SK-N-SH (cell line): ENCODE measurements at regions not wholly inside any gene's neighbourhood (a gene's known extent, or its start where the extent isn't known, plus 50 kb on each side); places are given as distances from the start of the nearest gene placed in this dataset.

ENCODE experiments used
- CTCF ChIA-PET: fragments of 300-600, 350-600 bp; formaldehyde crosslinking; extraction: SDS; loops from one replicate; lab custom pipeline; 2021; lab: Yijun Ruan, JAX
- POLR2A ChIA-PET: fragments of 350-600 bp; sonication (Branson Sonifier 250); formaldehyde crosslinking; extraction: SDS; loops from one replicate; lab custom pipeline; 2020; ENCODE audit warnings: antibody characterized with exemption, inconsistent platforms; lab: Yijun Ruan, JAX
- DNase-seq: peaks from one replicate; pipeline ENCODE4 v3.0.0; 2012
- H2AFZ ChIP-seq: fragments of 200-600 bp; sonication (generic); 2 replicates; pipeline ENCODE4 v1.8.1; 2016; ENCODE audit warnings: antibody characterized with exemption, mild to moderate bottlenecking, low read depth
- H3F3A ChIP-seq: fragments of 200-600 bp; sonication (generic); replicated peaks from 2 replicates; pipeline ENCODE3; 2016; ENCODE audit warnings: antibody characterized with exemption, mild to moderate bottlenecking; ENCODE audit not compliant: insufficient read depth
- H3K27ac ChIP-seq, 2 experiments: fragments of 200-500 bp in 1 of 2; fragments of 200-600 bp in 1 of 2; sonication (Bioruptor generic) in 1 of 2; sonication (generic), shearing (Covaris generic) in 1 of 2; 2 replicates each; pipeline versions ENCODE4 v1.5.1 to v1.6.1; 2014 to 2016; ENCODE audit warnings: low read depth in 2 of 2, inconsistent platforms in 1 of 2, low read length in 1 of 2, mild to moderate bottlenecking in 1 of 2, mixed read lengths in 1 of 2
- H3K27me3 ChIP-seq: fragments of 200-600 bp; sonication (generic), shearing (Covaris generic); 2 replicates; pipeline ENCODE4 v1.6.1; 2016; ENCODE audit warnings: mixed run types; ENCODE audit not compliant: insufficient read depth
- H3K36me3 ChIP-seq, 2 experiments: fragments of 200-500 bp in 1 of 2; fragments of 200-600 bp in 1 of 2; sonication (Bioruptor generic) in 1 of 2; sonication (generic) in 1 of 2; replicated peaks in 1 of 2; 2 replicates each; pipeline versions ENCODE3 to v1.5.1; 2014 to 2016; ENCODE audit warnings: low read length in 1 of 2, mild to moderate bottlenecking in 1 of 2; ENCODE audit not compliant: insufficient read depth in 2 of 2, control insufficient read depth in 1 of 2
- H3K4me1 ChIP-seq, 2 experiments: fragments of 200-500 bp in 1 of 2; fragments of 200-600 bp in 1 of 2; sonication (Bioruptor generic) in 1 of 2; sonication (generic), shearing (Covaris generic) in 1 of 2; 2 replicates each; pipeline versions ENCODE4 v1.5.1 to v1.6.1; 2014 to 2016; ENCODE audit warnings: low read depth in 1 of 2, low read length in 1 of 2, mixed run types in 1 of 2; ENCODE audit not compliant: insufficient read depth in 2 of 2, control insufficient read depth in 1 of 2
- H3K4me2 ChIP-seq: fragments of 200-600 bp; sonication (generic), shearing (Covaris generic); 2 replicates; pipeline ENCODE4 v1.6.1; 2017; ENCODE audit warnings: mixed run types
- H3K4me3 ChIP-seq, 2 experiments: fragments of 200-500 bp in 1 of 2; fragments of 200-600 bp in 1 of 2; sonication (Bioruptor generic) in 1 of 2; sonication (generic), shearing (Covaris generic) in 1 of 2; 2 replicates each; pipeline versions ENCODE4 v1.5.1 to v1.8.1; 2014 to 2016; ENCODE audit warnings: low read depth in 2 of 2, inconsistent platforms in 1 of 2, low read length in 1 of 2, mild to moderate bottlenecking in 1 of 2, mixed read lengths in 1 of 2, moderate library complexity in 1 of 2
- H3K79me2 ChIP-seq: fragments of 200-600 bp; sonication (generic); 2 replicates; pipeline ENCODE4 v1.8.1; 2017; ENCODE audit warnings: mild to moderate bottlenecking; ENCODE audit not compliant: insufficient read depth
- H3K9ac ChIP-seq: fragments of 200-600 bp; sonication (generic); 2 replicates; pipeline ENCODE4 v1.6.1; 2017; ENCODE audit warnings: mixed run types
- H3K9me2 ChIP-seq: fragments of 200-600 bp; sonication (generic); 2 replicates; pipeline ENCODE4 v1.6.1; 2017; ENCODE audit warnings: mixed run types
- H3K9me3 ChIP-seq: fragments of 200-600 bp; sonication (generic); 2 replicates; pipeline ENCODE4 v1.6.1; 2017; ENCODE audit warnings: mixed run types, mild to moderate bottlenecking, moderate library complexity
- H4K20me1 ChIP-seq: fragments of 200-600 bp; sonication (generic); 2 replicates; pipeline ENCODE4 v1.6.1; 2017; ENCODE audit warnings: mild to moderate bottlenecking, mixed run types; ENCODE audit not compliant: insufficient read depth
- ELF1 ChIP-seq: IDR thresholded peaks from 2 replicates; pipeline ENCODE4 v1.4.0; 2012
- EP300 ChIP-seq, 2 experiments: IDR thresholded peaks; 2 replicates each; pipeline versions ENCODE4 v1.4.0 to v1.6.1; 2012; ENCODE audit warnings: borderline replicate concordance in 1 of 2, low read depth in 1 of 2, low read length in 1 of 2
- EZH2phosphoT487 ChIP-seq: fragments of 200-600 bp; sonication (generic); IDR thresholded peaks from 2 replicates; pipeline ENCODE4 v1.6.1; 2017; ENCODE audit warnings: low read depth, mixed run types, mild to moderate bottlenecking, antibody characterized with exemption, moderate library complexity, borderline replicate concordance
- FOXJ3 ChIP-seq: sonication (generic); formaldehyde crosslinking; IDR thresholded peaks from 2 replicates; pipeline ENCODE4 v1.5.1; 2020; ENCODE audit warnings: mild to moderate bottlenecking, missing genetic modification reagents
- FOXM1 ChIP-seq: IDR thresholded peaks from 2 replicates; pipeline ENCODE4 v1.4.0; 2012; ENCODE audit warnings: low read depth, mild to moderate bottlenecking
- IRF3 ChIP-seq: fragments of 150-350 bp; IDR thresholded peaks from 2 replicates; pipeline ENCODE4 v1.6.1; 2016; ENCODE audit warnings: mild to moderate bottlenecking, low read depth, low read length
- JUND ChIP-seq: IDR thresholded peaks from 2 replicates; pipeline ENCODE4 v1.4.0; 2012
- MXI1 ChIP-seq: IDR thresholded peaks from 2 replicates; pipeline ENCODE4 v1.6.1; 2012; ENCODE audit warnings: mild to moderate bottlenecking, low read depth, low read length, improper control_type of control experiment
- NRF1 ChIP-seq: IDR thresholded peaks from 2 replicates; pipeline ENCODE4 v1.6.1; 2012; ENCODE audit warnings: low read depth, mild to moderate bottlenecking, low read length
- TAF1 ChIP-seq: IDR thresholded peaks from 2 replicates; pipeline ENCODE4 v1.6.1; 2012; ENCODE audit warnings: low read depth, mild to moderate bottlenecking, low read length, moderate library complexity, borderline replicate concordance
- TCF12 ChIP-seq: IDR thresholded peaks from 2 replicates; pipeline ENCODE4 v1.4.0; 2012
- USF2 ChIP-seq: fragments of 150-350 bp; IDR thresholded peaks from 2 replicates; pipeline ENCODE4 v1.6.1; 2017; ENCODE audit warnings: antibody characterized with exemption, low read length, low read depth, borderline replicate concordance
- WGBS: methylation state at CpG from one replicate; pipeline ENCODE4 v1.1.6; 2017; ENCODE audit warnings: low lambda C conversion rate; 5-methylcytosine and 5-hydroxymethylcytosine counted together
- TF ChIP-seq, protein P1 (sequence below): IDR thresholded peaks from 2 replicates; pipeline ENCODE4 v1.6.1; 2012; ENCODE audit warnings: mild to moderate bottlenecking, low read depth, low read length, moderate library complexity
- TF ChIP-seq, protein P2 (sequence below): fragments of 200-600 bp; sonication (generic); IDR thresholded peaks from 2 replicates; pipeline ENCODE4 v1.6.1; 2017; ENCODE audit warnings: antibody characterized with exemption, mild to moderate bottlenecking, moderate library complexity

DNA sequence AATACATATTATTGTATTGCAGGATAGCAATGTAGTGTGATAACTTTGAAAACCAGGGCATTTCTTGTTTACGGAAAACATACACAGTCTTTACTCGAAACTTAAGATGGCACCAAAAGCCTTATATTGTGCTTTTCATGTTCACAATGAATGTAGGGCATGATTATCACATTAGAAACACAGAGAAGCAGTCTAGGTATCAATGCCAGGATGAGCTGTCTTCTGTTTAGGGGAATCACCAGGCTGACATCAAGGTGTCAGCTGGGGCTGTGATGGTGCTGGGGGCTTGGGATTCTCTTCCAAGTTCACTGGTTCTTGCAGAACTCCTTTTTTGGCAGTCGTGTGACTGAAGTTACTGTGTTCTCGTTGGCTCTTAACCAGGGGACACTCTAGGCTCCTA is 1067.3 kb downstream of the FLRT2 start:
- 22% methylated on average over 4 of the region's 4 CpGs for WGBS
- H3F3A ChIP-seq, result no peaks in the 10 kb centered on the region
- H3K79me2 ChIP-seq, result no peaks in the 10 kb centered on the region
- no peaks in the 10 kb centered on the region for H3K27me3 ChIP-seq
- H3K4me1 ChIP-seq, result no peaks in the 10 kb centered on the region
- no peak for DNase-seq
- no peak overlapping the region for H2AFZ ChIP-seq
- no peak for TF ChIP-seq FOXJ3 (CRISPR knock-in tag)
- no peak for TF ChIP-seq TAF1
- TF ChIP-seq USF2, result no peak
- TF ChIP-seq, protein P1, sequence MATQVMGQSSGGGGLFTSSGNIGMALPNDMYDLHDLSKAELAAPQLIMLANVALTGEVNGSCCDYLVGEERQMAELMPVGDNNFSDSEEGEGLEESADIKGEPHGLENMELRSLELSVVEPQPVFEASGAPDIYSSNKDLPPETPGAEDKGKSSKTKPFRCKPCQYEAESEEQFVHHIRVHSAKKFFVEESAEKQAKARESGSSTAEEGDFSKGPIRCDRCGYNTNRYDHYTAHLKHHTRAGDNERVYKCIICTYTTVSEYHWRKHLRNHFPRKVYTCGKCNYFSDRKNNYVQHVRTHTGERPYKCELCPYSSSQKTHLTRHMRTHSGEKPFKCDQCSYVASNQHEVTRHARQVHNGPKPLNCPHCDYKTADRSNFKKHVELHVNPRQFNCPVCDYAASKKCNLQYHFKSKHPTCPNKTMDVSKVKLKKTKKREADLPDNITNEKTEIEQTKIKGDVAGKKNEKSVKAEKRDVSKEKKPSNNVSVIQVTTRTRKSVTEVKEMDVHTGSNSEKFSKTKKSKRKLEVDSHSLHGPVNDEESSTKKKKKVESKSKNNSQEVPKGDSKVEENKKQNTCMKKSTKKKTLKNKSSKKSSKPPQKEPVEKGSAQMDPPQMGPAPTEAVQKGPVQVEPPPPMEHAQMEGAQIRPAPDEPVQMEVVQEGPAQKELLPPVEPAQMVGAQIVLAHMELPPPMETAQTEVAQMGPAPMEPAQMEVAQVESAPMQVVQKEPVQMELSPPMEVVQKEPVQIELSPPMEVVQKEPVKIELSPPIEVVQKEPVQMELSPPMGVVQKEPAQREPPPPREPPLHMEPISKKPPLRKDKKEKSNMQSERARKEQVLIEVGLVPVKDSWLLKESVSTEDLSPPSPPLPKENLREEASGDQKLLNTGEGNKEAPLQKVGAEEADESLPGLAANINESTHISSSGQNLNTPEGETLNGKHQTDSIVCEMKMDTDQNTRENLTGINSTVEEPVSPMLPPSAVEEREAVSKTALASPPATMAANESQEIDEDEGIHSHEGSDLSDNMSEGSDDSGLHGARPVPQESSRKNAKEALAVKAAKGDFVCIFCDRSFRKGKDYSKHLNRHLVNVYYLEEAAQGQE, result no peak
- no peak for TF ChIP-seq EP300 (IDR thresholded peaks at IDR 0.05; ENCODE audit: borderline replicate concordance in 1 of 2, low read depth in 1 of 2, low read length in 1 of 2)
- no peak for TF ChIP-seq MXI1
- TF ChIP-seq ELF1, result no peak
- TF ChIP-seq NRF1, result no peak
- TF ChIP-seq, protein P2, sequence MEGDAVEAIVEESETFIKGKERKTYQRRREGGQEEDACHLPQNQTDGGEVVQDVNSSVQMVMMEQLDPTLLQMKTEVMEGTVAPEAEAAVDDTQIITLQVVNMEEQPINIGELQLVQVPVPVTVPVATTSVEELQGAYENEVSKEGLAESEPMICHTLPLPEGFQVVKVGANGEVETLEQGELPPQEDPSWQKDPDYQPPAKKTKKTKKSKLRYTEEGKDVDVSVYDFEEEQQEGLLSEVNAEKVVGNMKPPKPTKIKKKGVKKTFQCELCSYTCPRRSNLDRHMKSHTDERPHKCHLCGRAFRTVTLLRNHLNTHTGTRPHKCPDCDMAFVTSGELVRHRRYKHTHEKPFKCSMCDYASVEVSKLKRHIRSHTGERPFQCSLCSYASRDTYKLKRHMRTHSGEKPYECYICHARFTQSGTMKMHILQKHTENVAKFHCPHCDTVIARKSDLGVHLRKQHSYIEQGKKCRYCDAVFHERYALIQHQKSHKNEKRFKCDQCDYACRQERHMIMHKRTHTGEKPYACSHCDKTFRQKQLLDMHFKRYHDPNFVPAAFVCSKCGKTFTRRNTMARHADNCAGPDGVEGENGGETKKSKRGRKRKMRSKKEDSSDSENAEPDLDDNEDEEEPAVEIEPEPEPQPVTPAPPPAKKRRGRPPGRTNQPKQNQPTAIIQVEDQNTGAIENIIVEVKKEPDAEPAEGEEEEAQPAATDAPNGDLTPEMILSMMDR, result no peak
- TF ChIP-seq FOXM1, result no peak
- TF ChIP-seq IRF3, result no peak
- TF ChIP-seq JUND, result no peak
- no peak for TF ChIP-seq TCF12
- no peak for TF ChIP-seq EZH2phosphoT487
- H3K4me3 ChIP-seq, result no peak overlapping the region
- H3K9me2 ChIP-seq, result no peaks in the 10 kb centered on the region
- no peak overlapping the region for H3K4me2 ChIP-seq
- no peak overlapping the region for H3K9ac ChIP-seq
- H4K20me1 ChIP-seq, result no peaks in the 10 kb centered on the region
- H3K36me3 ChIP-seq, result no peaks in the 10 kb centered on the region
- H3K9me3 ChIP-seq, result no peaks in the 10 kb centered on the region
- ChIA-PET CTCF (no interaction called here), POLR2A (no interaction called here)
- no peak overlapping the region for H3K27ac ChIP-seq
